GM12891 (cell line): ENCODE measurements at regions not wholly inside any gene's neighbourhood (a gene's known extent, or its start where the extent isn't known, plus 50 kb on each side); places are given as distances from the start of the nearest gene placed in this dataset.

ENCODE experiments used
- POLR2A ChIP-seq: IDR thresholded peaks from 2 replicates; pipeline ENCODE4 v1.6.1; 2011; ENCODE audit warnings: low read depth, low read length, control low read depth
- POLR2AphosphoS5 ChIP-seq: IDR thresholded peaks from 2 replicates; pipeline ENCODE4 v1.6.1; 2011; ENCODE audit warnings: low read depth, low read length, control low read depth
- TAF1 ChIP-seq: IDR thresholded peaks from 2 replicates; pipeline ENCODE4 v1.6.1; 2011; ENCODE audit warnings: low read depth, low read length, control low read depth

- TF ChIP-seq POLR2AphosphoS5, result no peak
- TF ChIP-seq POLR2A, result no peak
- no peak for TF ChIP-seq TAF1
Measured at GRCh38 chr1:201746156-201746555, 82.8 kb upstream of the IPO9 start.
